ENCODE measurements at regions not wholly inside any gene's neighbourhood (a gene's known extent, or its start where the extent isn't known, plus 50 kb on each side); places are given as distances from the start of the nearest gene placed in this dataset.
A peak's percentile ranks its signal among the peaks of the same experiment; 100 is the strongest.

- H3K4me3 ChIP-seq = no peak overlapping the region
Observed at GRCh38 chr2:12436935-12437561, 279.7 kb upstream of the TRIB2 start.

GRCh38 chr2:12440731-12441130, 276.0 kb upstream of the TRIB2 start:
- no peaks in the 10 kb centered on the region for H3K27me3 Mint-ChIP-seq (ENCODE audit: insufficient read depth, low read depth)
- H3K4me1 Mint-ChIP-seq = peaks cover 4% of the 10 kb centered on the region
- H3K36me3 ChIP-seq = no peaks in the 10 kb centered on the region
- H3K27me3 ChIP-seq = no peaks in the 10 kb centered on the region
- no peaks in the 10 kb centered on the region for H3K36me3 Mint-ChIP-seq
- no peak for TF ChIP-seq EZH2phosphoT487 (IDR thresholded peaks at IDR 0.05)
- no peak for TF ChIP-seq EZH2 (IDR thresholded peaks at IDR 0.05)
- TF ChIP-seq CTCF (IDR thresholded peaks at IDR 0.05) = no peak
- H3K79me2 ChIP-seq (ENCODE audit: low read depth) = no peaks in the 10 kb centered on the region
- peak; percentile 39 for DNase-seq (ENCODE audit: low spot score)
- no peak overlapping the region for H3K9ac ChIP-seq
- no peak overlapping the region for H2AFZ ChIP-seq (replicated peaks)
- no peaks in the 10 kb centered on the region for H4K20me1 ChIP-seq (ENCODE audit: low read depth)
- peaks cover 25% of the 10 kb centered on the region for H3F3A ChIP-seq (ENCODE audit: low read depth)
- H3K4me2 ChIP-seq = no peak overlapping the region
- H3K27ac Mint-ChIP-seq = no peak overlapping the region
- no peaks in the 10 kb centered on the region for H3K9me3 Mint-ChIP-seq
- no peak overlapping the region for H3K4me3 Mint-ChIP-seq
- no peaks in the 10 kb centered on the region for H3K9me3 ChIP-seq (ENCODE audit: low read depth)
- peaks cover 24% of the 10 kb centered on the region for H3K4me1 ChIP-seq
- no peak overlapping the region for H3K4me3 ChIP-seq
- H3K27ac ChIP-seq = no peak overlapping the region

More at GRCh38 chr2:12436935-12437561, 279.7 kb upstream of the TRIB2 start:
- H3K27me3 Mint-ChIP-seq (ENCODE audit: insufficient read depth, low read depth) = no peaks in the 10 kb centered on the region
- Histone ChIP-seq H3K27me3 (no peaks in the 10 kb centered on the region), H3K4me2 (no peak overlapping the region), H3K27ac (no peak overlapping the region), H3K4me1 (peaks cover 16% of the 10 kb centered on the region), H3K79me2 (ENCODE audit: low read depth) (no peaks in the 10 kb centered on the region), H3K9ac (no peak overlapping the region), H3K36me3 (no peaks in the 10 kb centered on the region), H3K9me3 (ENCODE audit: low read depth) (no peaks in the 10 kb centered on the region), H2AFZ (replicated peaks) (no peak overlapping the region), H3F3A (ENCODE audit: low read depth) (peaks cover 12% of the 10 kb centered on the region), H4K20me1 (ENCODE audit: low read depth) (no peaks in the 10 kb centered on the region)
- DNase-seq (ENCODE audit: low spot score) = no peak
- TF ChIP-seq EZH2 (IDR thresholded peaks at IDR 0.05) = no peak
- no peak for TF ChIP-seq EZH2phosphoT487 (IDR thresholded peaks at IDR 0.05)
- no peak for TF ChIP-seq CTCF (IDR thresholded peaks at IDR 0.05)
- H3K4me3 Mint-ChIP-seq = no peak overlapping the region
- H3K9me3 Mint-ChIP-seq = no peaks in the 10 kb centered on the region
- H3K36me3 Mint-ChIP-seq = no peaks in the 10 kb centered on the region
- peaks cover 3% of the 10 kb centered on the region for H3K4me1 Mint-ChIP-seq
- no peak overlapping the region for H3K27ac Mint-ChIP-seq

- H3K36me3 Mint-ChIP-seq = no peaks in the 10 kb centered on the region
- Histone ChIP-seq H2AFZ (replicated peaks) (no peak overlapping the region), H3K9ac (no peak overlapping the region), H3K4me2 (no peak overlapping the region), H3F3A (ENCODE audit: low read depth) (peaks cover 25% of the 10 kb centered on the region), H3K79me2 (ENCODE audit: low read depth) (no peaks in the 10 kb centered on the region), H3K27ac (peak overlapping the region; percentile 41), H3K36me3 (no peaks in the 10 kb centered on the region), H3K9me3 (ENCODE audit: low read depth) (no peaks in the 10 kb centered on the region), H3K27me3 (no peaks in the 10 kb centered on the region), H4K20me1 (ENCODE audit: low read depth) (no peaks in the 10 kb centered on the region), H3K4me3 (no peak overlapping the region), H3K4me1 (peaks cover 24% of the 10 kb centered on the region)
- H3K4me1 Mint-ChIP-seq = peaks cover 4% of the 10 kb centered on the region
- H3K4me3 Mint-ChIP-seq = no peak overlapping the region
- no peaks in the 10 kb centered on the region for H3K9me3 Mint-ChIP-seq
- H3K27me3 Mint-ChIP-seq (ENCODE audit: insufficient read depth, low read depth) = peaks cover 2% of the 10 kb centered on the region
- DNase-seq (ENCODE audit: low spot score) = peak; percentile 32
- no peak overlapping the region for H3K27ac Mint-ChIP-seq
- TF ChIP-seq EZH2 (IDR thresholded peaks at IDR 0.05) (no peak), CTCF (IDR thresholded peaks at IDR 0.05) (no peak), EZH2phosphoT487 (IDR thresholded peaks at IDR 0.05) (no peak)
Observed at GRCh38 chr2:12441750-12442475, 274.8 kb upstream of the TRIB2 start.
